Thyroid gland (tissue), 4 donors: ENCODE measurements at regions not wholly inside any gene's neighbourhood (a gene's known extent, or its start where the extent isn't known, plus 50 kb on each side); places are given as distances from the start of the nearest gene placed in this dataset.

Experiments used
- DNase-seq, 2 donors: peaks; one replicate each; pipeline ENCODE4 v3.0.0-alpha.2; 2019
- H3K27ac ChIP-seq, 3 donors: fragments of 200-600 bp; sonication (generic); 1 replicate in 2 of 3; 2 replicates in 1 of 3; pipeline ENCODE4 v1.5.1; 2016 to 2019; ENCODE audit warnings: mild to moderate bottlenecking in 1 of 3, moderate library complexity in 1 of 3
- H3K27me3 ChIP-seq: fragments of 200-600 bp; sonication (generic); one replicate; pipeline ENCODE4 v1.5.1; 2019
- H3K36me3 ChIP-seq, 2 donors: fragments of 200-600 bp; sonication (generic); one replicate each; pipeline ENCODE4 v1.5.1; 2016 to 2019
- H3K4me1 ChIP-seq, 2 donors: fragments of 200-600 bp; sonication (generic); one replicate each; pipeline ENCODE4 v1.5.1; 2017 to 2019
- H3K4me3 ChIP-seq, 3 donors: fragments of 200-600 bp; sonication (generic); replicated peaks in 1 of 3; 1 replicate in 2 of 3; 2 replicates in 1 of 3; pipeline ENCODE4 v1.5.1; 2016; ENCODE audit warnings: mild to moderate bottlenecking in 1 of 3
- H3K9me3 ChIP-seq: fragments of 200-600 bp; sonication (generic); one replicate; pipeline ENCODE4 v1.5.1; 2017
- POLR2A ChIP-seq, 2 donors: fragments of 450-650 bp; IDR thresholded peaks; one replicate each; pipeline ENCODE4 v1.6.1; 2017; ENCODE audit warnings: antibody characterized with exemption in 2 of 2, mild to moderate bottlenecking in 2 of 2, moderate library complexity in 1 of 2
- WGBS, 2 donors: methylation state at CpG; one replicate each; pipeline ENCODE4 v1.1.5; 2017; 5-methylcytosine and 5-hydroxymethylcytosine counted together
- intact Hi-C: fragments of 100-400 bp; cut with DNase I; formaldehyde crosslinking; loops from one replicate; pipeline ENCODE4 v1.15.1; 2023
- TF ChIP-seq, protein P1 (sequence below), 6 experiments: fragments of 200-600 bp in 3 of 6; fragments of 450-650 bp in 3 of 6; sonication (generic) in 3 of 6; IDR thresholded peaks; one replicate each; pipeline ENCODE4 v1.5.1; 2016 to 2019; ENCODE audit warnings: antibody characterized with exemption in 6 of 6, mild to moderate bottlenecking in 2 of 6, inconsistent platforms in 1 of 6, moderate library complexity in 1 of 6

DNA sequence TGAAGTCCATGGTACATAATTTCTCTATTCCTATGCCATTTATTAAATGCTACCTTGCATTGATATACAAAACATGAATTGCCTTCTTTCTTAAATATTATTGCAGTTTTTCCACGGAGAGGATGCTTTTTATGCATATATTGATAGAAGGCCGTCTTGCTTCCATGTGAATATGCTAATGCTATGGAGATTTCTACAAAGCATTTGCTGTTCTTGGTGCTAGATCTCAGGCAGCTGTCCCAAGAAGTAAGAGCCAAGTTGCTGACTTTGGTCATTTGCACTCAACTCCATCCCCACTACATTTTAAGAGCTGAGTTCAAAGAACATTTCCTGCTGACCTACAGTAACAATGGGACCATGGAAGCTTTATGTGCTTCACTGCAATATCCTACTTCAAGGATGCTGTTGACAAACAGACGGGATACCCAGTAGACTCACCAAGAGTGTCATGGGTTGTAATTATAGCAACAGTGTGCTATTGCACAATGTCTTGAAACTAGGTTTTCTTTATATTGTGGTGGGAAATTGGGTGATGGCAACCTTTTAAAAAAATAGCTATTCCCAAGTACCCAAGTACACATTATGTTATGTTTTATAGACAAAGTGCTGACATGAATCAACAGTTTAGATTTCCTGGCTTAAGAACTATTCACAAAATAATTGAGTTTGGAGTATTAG, 1172.4 kb upstream of the PIK3C3 start:
- intact Hi-C loops, result no loop called here
- Histone ChIP-seq H3K27me3 (no peaks in the 10 kb centered on the region), H3K4me3 (no peak overlapping the region), H3K36me3 (no peaks in the 10 kb centered on the region), H3K9me3 (no peaks in the 10 kb centered on the region), H3K4me1 (no peaks in the 10 kb centered on the region), H3K27ac (no peak overlapping the region)
- WGBS, 2 donors, result 83 to 88% methylated on average over 3 of the region's 3 CpGs
- no peak for DNase-seq
- no peak for TF ChIP-seq POLR2A (IDR thresholded peaks at IDR 0.05)
- TF ChIP-seq, protein P1, sequence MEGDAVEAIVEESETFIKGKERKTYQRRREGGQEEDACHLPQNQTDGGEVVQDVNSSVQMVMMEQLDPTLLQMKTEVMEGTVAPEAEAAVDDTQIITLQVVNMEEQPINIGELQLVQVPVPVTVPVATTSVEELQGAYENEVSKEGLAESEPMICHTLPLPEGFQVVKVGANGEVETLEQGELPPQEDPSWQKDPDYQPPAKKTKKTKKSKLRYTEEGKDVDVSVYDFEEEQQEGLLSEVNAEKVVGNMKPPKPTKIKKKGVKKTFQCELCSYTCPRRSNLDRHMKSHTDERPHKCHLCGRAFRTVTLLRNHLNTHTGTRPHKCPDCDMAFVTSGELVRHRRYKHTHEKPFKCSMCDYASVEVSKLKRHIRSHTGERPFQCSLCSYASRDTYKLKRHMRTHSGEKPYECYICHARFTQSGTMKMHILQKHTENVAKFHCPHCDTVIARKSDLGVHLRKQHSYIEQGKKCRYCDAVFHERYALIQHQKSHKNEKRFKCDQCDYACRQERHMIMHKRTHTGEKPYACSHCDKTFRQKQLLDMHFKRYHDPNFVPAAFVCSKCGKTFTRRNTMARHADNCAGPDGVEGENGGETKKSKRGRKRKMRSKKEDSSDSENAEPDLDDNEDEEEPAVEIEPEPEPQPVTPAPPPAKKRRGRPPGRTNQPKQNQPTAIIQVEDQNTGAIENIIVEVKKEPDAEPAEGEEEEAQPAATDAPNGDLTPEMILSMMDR (IDR thresholded peaks at IDR 0.05), result no peak

DNA sequence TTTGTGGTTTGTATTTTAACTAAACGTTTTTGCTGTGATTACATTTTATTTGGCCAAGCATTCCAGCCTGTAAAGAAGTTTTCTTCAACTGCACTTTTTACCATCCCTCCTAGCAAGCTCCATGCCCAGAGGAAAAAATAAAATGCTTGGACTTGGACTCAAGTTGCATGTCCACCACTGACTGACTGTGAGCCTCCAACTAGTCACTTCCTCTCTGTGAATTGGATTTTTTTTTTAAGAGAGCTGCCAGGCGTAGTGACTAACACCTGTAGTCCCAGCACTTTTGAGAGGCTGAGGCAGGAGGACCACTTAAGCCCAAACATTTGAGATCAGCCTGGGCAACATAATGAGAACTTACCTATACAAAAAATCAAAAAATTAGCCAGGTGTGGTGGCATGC, 1185.2 kb upstream of the PIK3C3 start:
- intact Hi-C loops, result no loop called here
- no peak for TF ChIP-seq POLR2A (IDR thresholded peaks at IDR 0.05)
- TF ChIP-seq, protein P1 (IDR thresholded peaks at IDR 0.05), result no peak
- 58 to 80% methylated on average over 2 of the region's 2 CpGs for WGBS, 2 donors
- DNase-seq, result no peak
- Histone ChIP-seq H3K27me3 (no peaks in the 10 kb centered on the region), H3K4me1 (no peaks in the 10 kb centered on the region), H3K36me3 (no peaks in the 10 kb centered on the region), H3K9me3 (no peaks in the 10 kb centered on the region), H3K4me3 (no peak overlapping the region), H3K27ac (no peak overlapping the region)

GRCh38 chr18:40760251-40760650, 1194.8 kb upstream of the PIK3C3 start:
- no peak overlapping the region for H3K27ac ChIP-seq
- TF ChIP-seq, protein P1 (IDR thresholded peaks at IDR 0.05), result no peak
- TF ChIP-seq POLR2A (IDR thresholded peaks at IDR 0.05), result no peak
- DNase-seq, result no peak
- H3K9me3 ChIP-seq, result no peaks in the 10 kb centered on the region
- no peaks in the 10 kb centered on the region for H3K36me3 ChIP-seq
- H3K4me1 ChIP-seq, result no peaks in the 10 kb centered on the region
- no peaks in the 10 kb centered on the region for H3K27me3 ChIP-seq
- intact Hi-C loops, result no loop called here
- 91 to 93% methylated on average over 6 of the region's 6 CpGs for WGBS, 2 donors
- H3K4me3 ChIP-seq, result no peak overlapping the region

DNA sequence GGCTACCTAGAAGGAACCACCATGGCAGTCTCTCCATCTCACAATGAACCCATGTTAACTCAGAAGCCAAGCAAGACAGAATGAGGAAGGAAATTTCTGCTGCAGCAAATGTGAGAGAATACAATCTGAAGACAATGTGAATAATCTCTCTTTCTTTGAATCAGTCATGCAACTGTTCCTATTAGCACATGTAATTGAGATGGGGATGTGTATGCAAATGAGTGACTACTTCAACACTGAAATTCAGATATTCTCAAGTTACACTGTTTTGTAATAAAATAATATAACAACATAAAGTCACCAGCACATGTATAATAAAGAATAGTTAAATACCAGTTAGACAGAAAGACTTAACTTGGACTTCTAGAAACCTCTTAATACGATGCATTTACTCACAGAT, 1200.6 kb upstream of the PIK3C3 start:
- 72 to 79% methylated on average over 1 of the region's 1 CpG for WGBS, 2 donors
- H3K4me3 ChIP-seq, result no peak overlapping the region
- H3K27ac ChIP-seq, result no peak overlapping the region
- TF ChIP-seq, protein P1 (IDR thresholded peaks at IDR 0.05), result no peak
- TF ChIP-seq POLR2A (IDR thresholded peaks at IDR 0.05), result no peak
- intact Hi-C loops, result no loop called here
- H3K4me1 ChIP-seq, result no peaks in the 10 kb centered on the region
- no peaks in the 10 kb centered on the region for H3K36me3 ChIP-seq
- no peaks in the 10 kb centered on the region for H3K27me3 ChIP-seq
- DNase-seq, result no peak
- no peaks in the 10 kb centered on the region for H3K9me3 ChIP-seq

DNA sequence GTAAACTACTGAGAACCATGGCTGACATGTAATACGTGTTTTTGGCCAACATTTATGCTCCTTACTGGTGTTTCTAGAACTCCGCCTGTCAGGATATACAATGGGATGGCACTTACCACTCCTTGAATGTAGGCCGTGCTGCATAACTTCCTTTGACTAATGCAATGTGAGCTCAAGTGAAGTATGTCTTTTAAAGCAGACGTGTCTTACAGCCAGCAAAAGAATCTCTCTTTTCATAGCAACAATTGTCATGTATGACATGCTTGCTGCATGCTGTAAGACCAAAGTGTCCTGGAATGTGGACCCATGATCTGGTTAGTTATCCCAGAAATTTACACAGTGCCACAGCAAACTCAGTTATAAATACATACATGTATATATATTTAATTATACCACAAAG, 1202.7 kb upstream of the PIK3C3 start:
- no peaks in the 10 kb centered on the region for H3K36me3 ChIP-seq
- TF ChIP-seq POLR2A (IDR thresholded peaks at IDR 0.05), result no peak
- TF ChIP-seq, protein P1 (IDR thresholded peaks at IDR 0.05), result no peak
- H3K27ac ChIP-seq, result no peak overlapping the region
- no peaks in the 10 kb centered on the region for H3K4me1 ChIP-seq
- no peaks in the 10 kb centered on the region for H3K9me3 ChIP-seq
- H3K27me3 ChIP-seq, result no peaks in the 10 kb centered on the region
- intact Hi-C loops, result no loop called here
- WGBS, 2 donors, result 75 to 79% methylated on average over 4 of the region's 4 CpGs
- DNase-seq, result no peak
- no peak overlapping the region for H3K4me3 ChIP-seq
